ENCODE measurements at regions not wholly inside any gene's neighbourhood (a gene's known extent, or its start where the extent isn't known, plus 50 kb on each side); places are given as distances from the start of the nearest gene placed in this dataset.
A peak's percentile ranks its signal among the peaks of the same experiment; 100 is the strongest.

DNA sequence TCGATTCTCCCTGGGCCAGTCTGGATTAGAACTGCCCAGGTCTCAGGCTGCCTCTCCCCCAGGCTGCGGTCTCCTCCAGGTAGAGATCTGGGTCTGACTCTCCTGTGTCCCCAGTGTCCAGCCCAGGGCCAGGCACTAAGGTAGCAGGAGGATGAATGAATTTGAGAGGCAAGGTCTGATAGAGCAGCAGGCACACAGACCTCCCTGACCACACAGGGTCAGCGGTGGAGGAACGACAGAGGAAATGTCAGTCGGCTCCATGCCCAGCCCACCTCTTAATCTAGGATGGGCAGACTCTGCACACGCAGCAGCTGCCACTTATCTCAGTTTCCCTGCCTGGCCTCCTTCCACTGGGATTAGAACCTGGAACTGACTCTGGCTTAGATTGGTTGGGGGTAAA lies 272.7 kb upstream of the MVB12B start:
- no peak overlapping the region for H2AFZ ChIP-seq (ENCODE audit: low read depth, low read length)
- H2BK120ac ChIP-seq (ENCODE audit: low read depth, low read length), result no peak overlapping the region
- no peak overlapping the region for H3K4me3 ChIP-seq (ENCODE audit: insufficient read depth in 1 of 2, low read depth in 1 of 2, low read length in 2 of 2)
- no peak overlapping the region for H3K18ac ChIP-seq (ENCODE audit: low read depth in 1 of 2, low read length in 2 of 2)
- H2BK12ac ChIP-seq (ENCODE audit: low read length in 2 of 2), result no peak overlapping the region
- H4K8ac ChIP-seq (ENCODE audit: low read length), result no peak overlapping the region
- WGBS, result 78% methylated on average over 4 of the region's 6 CpGs
- peaks cover 37 to 73% of the 10 kb centered on the region in 2 experiments for H3K27me3 ChIP-seq (ENCODE audit: control insufficient read depth in 1 of 2, insufficient read depth in 1 of 2, low read length in 2 of 2)
- no peak overlapping the region for H2BK15ac ChIP-seq (ENCODE audit: low read depth, poor library complexity, severe bottlenecking)
- no peak overlapping the region for H3K4ac ChIP-seq (ENCODE audit: low read depth in 1 of 2, low read length in 2 of 2)
- no peak overlapping the region for H3K27ac ChIP-seq (ENCODE audit: low read length, poor library complexity, severe bottlenecking)
- no peak overlapping the region for H2AK5ac ChIP-seq (ENCODE audit: low read length, severe bottlenecking)
- H4K91ac ChIP-seq (ENCODE audit: low read length), result no peak overlapping the region
- H3K23ac ChIP-seq (ENCODE audit: low read length in 2 of 2), result no peak overlapping the region
- H3K4me2 ChIP-seq (ENCODE audit: low read length, poor library complexity, severe bottlenecking), result no peak overlapping the region
- H2BK5ac ChIP-seq (ENCODE audit: low read depth, low read length, poor library complexity, severe bottlenecking), result no peak overlapping the region
- no peaks in the 10 kb centered on the region for H3K79me1 ChIP-seq (replicated peaks; ENCODE audit: low read length, poor library complexity, severe bottlenecking)
- H3K14ac ChIP-seq (ENCODE audit: low read length in 2 of 2), result no peak overlapping the region
- peaks cover 3% of the 10 kb centered on the region for H3K4me1 ChIP-seq (ENCODE audit: control insufficient read depth, insufficient read depth, low read depth, low read length)
- H3K36me3 ChIP-seq (ENCODE audit: control insufficient read depth in 1 of 2, insufficient read depth in 2 of 2, low read depth in 1 of 2, low read length in 2 of 2), result no peaks in the 10 kb centered on the region
- H3K9me3 ChIP-seq (ENCODE audit: control insufficient read depth, low read length), result no peaks in the 10 kb centered on the region
- DNase-seq, result no peak
- no peak overlapping the region for H3K9ac ChIP-seq (ENCODE audit: low read length)

DNA sequence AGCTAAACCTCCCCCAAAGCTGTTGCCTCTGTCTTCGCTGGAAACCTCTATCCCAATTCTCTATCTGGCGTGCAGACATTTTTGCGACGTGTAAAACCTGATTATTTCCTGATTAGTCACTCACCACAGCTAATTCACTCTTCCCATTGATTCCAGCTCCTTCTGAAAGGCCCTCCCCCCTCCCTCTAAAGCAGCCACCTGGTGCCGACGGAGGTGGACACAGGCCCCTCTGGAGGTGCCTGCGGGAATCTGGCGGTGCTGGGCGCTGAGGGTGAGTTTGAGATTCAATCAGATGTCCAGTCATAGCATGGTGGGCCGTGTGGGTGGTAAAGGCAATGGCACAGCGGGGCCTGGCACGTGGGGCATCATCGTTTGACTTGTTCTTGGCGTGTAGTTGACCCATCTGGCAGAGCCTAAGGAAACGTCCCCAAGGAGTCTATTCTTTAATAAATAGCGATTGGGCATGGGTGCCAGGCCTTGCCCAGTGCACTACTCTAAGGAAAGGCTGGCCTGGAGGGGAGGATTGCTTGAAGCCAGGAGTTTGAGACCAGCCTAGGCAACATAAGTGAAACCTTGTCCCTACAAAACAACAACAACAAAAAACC lies 271.1 kb upstream of the MVB12B start:
- Histone ChIP-seq H3K9me3 (ENCODE audit: control insufficient read depth, low read length) (no peaks in the 10 kb centered on the region), H4K8ac (ENCODE audit: low read length) (no peak overlapping the region), H4K91ac (ENCODE audit: low read length) (no peak overlapping the region), H3K14ac (ENCODE audit: low read length in 2 of 2) (peak overlapping the region in 1 of 2 experiments; percentile 14), H3K4me2 (ENCODE audit: low read length, poor library complexity, severe bottlenecking) (no peak overlapping the region), H3K27me3 (ENCODE audit: control insufficient read depth in 1 of 2, insufficient read depth in 1 of 2, low read length in 2 of 2) (peaks cover 37 to 73% of the 10 kb centered on the region in 2 experiments), H2BK120ac (ENCODE audit: low read depth, low read length) (no peak overlapping the region), H2BK5ac (ENCODE audit: low read depth, low read length, poor library complexity, severe bottlenecking) (no peak overlapping the region), H3K36me3 (ENCODE audit: control insufficient read depth in 1 of 2, insufficient read depth in 2 of 2, low read depth in 1 of 2, low read length in 2 of 2) (no peaks in the 10 kb centered on the region), H3K9ac (ENCODE audit: low read length) (no peak overlapping the region), H3K4ac (ENCODE audit: low read depth in 1 of 2, low read length in 2 of 2) (no peak overlapping the region), H3K27ac (ENCODE audit: low read length, poor library complexity, severe bottlenecking) (no peak overlapping the region), H3K4me3 (ENCODE audit: insufficient read depth in 1 of 2, low read depth in 1 of 2, low read length in 2 of 2) (no peak overlapping the region), H2AFZ (ENCODE audit: low read depth, low read length) (no peak overlapping the region), H3K79me1 (replicated peaks; ENCODE audit: low read length, poor library complexity, severe bottlenecking) (no peaks in the 10 kb centered on the region), H3K18ac (ENCODE audit: low read depth in 1 of 2, low read length in 2 of 2) (no peak overlapping the region), H3K4me1 (ENCODE audit: control insufficient read depth, insufficient read depth, low read depth, low read length) (peaks cover 3% of the 10 kb centered on the region), H2AK5ac (ENCODE audit: low read length, severe bottlenecking) (no peak overlapping the region), H3K23ac (ENCODE audit: low read length in 2 of 2) (no peak overlapping the region), H2BK15ac (ENCODE audit: low read depth, poor library complexity, severe bottlenecking) (no peak overlapping the region), H2BK12ac (ENCODE audit: low read length in 2 of 2) (no peak overlapping the region)
- WGBS, result 71% methylated on average over 15 of the region's 16 CpGs
- peak; percentile 26 for DNase-seq

DNA sequence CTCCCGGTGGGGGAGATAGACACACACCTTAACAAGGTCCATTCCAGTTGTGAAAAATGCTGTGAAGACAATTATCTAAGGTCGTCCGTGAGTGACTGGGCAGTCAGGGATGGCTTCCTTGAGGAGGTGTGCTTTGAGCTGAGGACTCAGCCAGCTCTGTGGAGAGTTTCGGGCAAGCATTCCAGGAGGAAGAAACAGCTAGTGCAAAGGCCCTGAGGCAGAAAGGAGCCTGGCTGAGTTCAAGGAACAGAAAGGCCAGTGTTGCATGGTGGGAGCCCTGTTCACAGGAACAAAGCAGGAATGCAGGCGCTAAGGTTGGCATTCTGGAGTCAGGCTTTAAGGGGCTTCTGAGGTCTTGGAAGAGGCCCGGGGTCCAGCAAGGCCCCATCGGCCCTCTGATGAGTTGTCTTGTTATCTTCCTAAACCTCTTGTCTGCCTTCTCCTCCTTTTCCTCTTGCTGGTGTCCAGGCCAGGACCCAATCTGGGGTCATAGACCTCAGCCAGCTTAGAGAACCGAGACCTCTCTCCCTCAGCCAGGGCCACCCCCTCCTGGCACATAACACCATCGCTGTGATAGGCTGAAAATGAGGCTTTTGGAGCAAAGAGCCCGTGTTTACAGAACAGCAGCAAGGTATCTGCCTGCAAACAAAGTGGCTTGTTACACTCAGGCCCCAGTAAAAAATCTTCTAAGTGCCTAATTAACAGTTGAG lies 270.2 kb upstream of the MVB12B start:
- no peak overlapping the region for H4K91ac ChIP-seq (ENCODE audit: low read length)
- H3K4me2 ChIP-seq (ENCODE audit: low read length, poor library complexity, severe bottlenecking), result no peak overlapping the region
- H3K14ac ChIP-seq (ENCODE audit: low read length in 2 of 2), result no peak overlapping the region
- no peaks in the 10 kb centered on the region for H3K36me3 ChIP-seq (ENCODE audit: control insufficient read depth in 1 of 2, insufficient read depth in 2 of 2, low read depth in 1 of 2, low read length in 2 of 2)
- no peak overlapping the region for H3K9ac ChIP-seq (ENCODE audit: low read length)
- H4K8ac ChIP-seq (ENCODE audit: low read length), result no peak overlapping the region
- H2BK120ac ChIP-seq (ENCODE audit: low read depth, low read length), result no peak overlapping the region
- H3K4me1 ChIP-seq (ENCODE audit: control insufficient read depth, insufficient read depth, low read depth, low read length), result peaks cover 5% of the 10 kb centered on the region
- no peaks in the 10 kb centered on the region for H3K9me3 ChIP-seq (ENCODE audit: control insufficient read depth, low read length)
- H2BK5ac ChIP-seq (ENCODE audit: low read depth, low read length, poor library complexity, severe bottlenecking), result no peak overlapping the region
- peaks cover 41 to 69% of the 10 kb centered on the region in 2 experiments for H3K27me3 ChIP-seq (ENCODE audit: control insufficient read depth in 1 of 2, insufficient read depth in 1 of 2, low read length in 2 of 2)
- 85% methylated on average over 10 of the region's 10 CpGs for WGBS
- H3K79me1 ChIP-seq (replicated peaks; ENCODE audit: low read length, poor library complexity, severe bottlenecking), result no peaks in the 10 kb centered on the region
- H3K4me3 ChIP-seq (ENCODE audit: insufficient read depth in 1 of 2, low read depth in 1 of 2, low read length in 2 of 2), result no peak overlapping the region
- H2BK12ac ChIP-seq (ENCODE audit: low read length in 2 of 2), result no peak overlapping the region
- no peak overlapping the region for H3K27ac ChIP-seq (ENCODE audit: low read length, poor library complexity, severe bottlenecking)
- DNase-seq, result no peak
- H3K23ac ChIP-seq (ENCODE audit: low read length in 2 of 2), result no peak overlapping the region
- H3K18ac ChIP-seq (ENCODE audit: low read depth in 1 of 2, low read length in 2 of 2), result no peak overlapping the region
- H2AFZ ChIP-seq (ENCODE audit: low read depth, low read length), result no peak overlapping the region
- no peak overlapping the region for H2BK15ac ChIP-seq (ENCODE audit: low read depth, poor library complexity, severe bottlenecking)
- no peak overlapping the region for H3K4ac ChIP-seq (ENCODE audit: low read depth in 1 of 2, low read length in 2 of 2)
- H2AK5ac ChIP-seq (ENCODE audit: low read length, severe bottlenecking), result no peak overlapping the region

DNA sequence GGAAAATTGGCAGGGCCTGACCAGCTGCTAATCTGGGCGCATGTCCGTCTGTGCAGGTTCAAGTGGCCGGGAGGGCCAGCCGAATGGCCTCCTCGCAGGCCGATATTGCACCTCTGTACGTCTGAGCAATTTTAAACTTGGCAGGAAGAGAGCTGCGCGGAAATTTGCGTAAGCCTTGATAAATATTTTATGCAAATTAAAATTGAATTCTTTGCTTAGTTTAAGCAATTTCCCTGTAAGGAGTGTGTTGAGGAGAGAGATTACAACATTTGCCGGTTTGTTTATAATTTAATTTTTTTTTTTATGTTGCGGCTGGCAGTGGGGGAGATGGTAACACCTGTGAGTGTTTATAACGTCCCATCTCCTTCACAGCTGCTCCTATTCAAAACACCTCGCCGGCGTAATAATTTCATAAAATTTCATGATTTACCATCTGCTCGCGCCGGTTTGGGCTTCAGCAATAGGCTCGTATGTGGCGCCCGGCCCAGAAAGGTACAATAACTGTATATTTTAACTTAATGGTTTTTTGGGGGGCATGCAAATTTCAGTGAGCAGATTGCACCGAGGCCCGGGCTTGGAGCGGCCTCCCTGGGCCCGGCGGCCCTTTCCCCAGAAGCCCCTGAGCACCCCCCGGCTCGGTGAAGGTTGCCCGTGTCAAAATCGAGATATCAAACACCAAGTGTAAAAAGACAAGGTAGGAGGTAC lies 269.4 kb upstream of the MVB12B start:
- H2BK120ac ChIP-seq (ENCODE audit: low read depth, low read length), result no peak overlapping the region
- H3K79me1 ChIP-seq (replicated peaks; ENCODE audit: low read length, poor library complexity, severe bottlenecking), result no peaks in the 10 kb centered on the region
- 89% methylated on average over 29 of the region's 31 CpGs for whole genome bisulfite sequencing
- no peak for DNase-seq
- H2AFZ ChIP-seq (ENCODE audit: low read depth, low read length), result no peak overlapping the region
- H3K9ac ChIP-seq (ENCODE audit: low read length), result no peak overlapping the region
- no peak overlapping the region for H3K4ac ChIP-seq (ENCODE audit: low read depth in 1 of 2, low read length in 2 of 2)
- no peaks in the 10 kb centered on the region for H3K9me3 ChIP-seq (ENCODE audit: control insufficient read depth, low read length)
- no peaks in the 10 kb centered on the region for H3K36me3 ChIP-seq (ENCODE audit: control insufficient read depth in 1 of 2, insufficient read depth in 2 of 2, low read depth in 1 of 2, low read length in 2 of 2)
- H3K18ac ChIP-seq (ENCODE audit: low read depth in 1 of 2, low read length in 2 of 2), result no peak overlapping the region
- no peak overlapping the region for H2BK15ac ChIP-seq (ENCODE audit: low read depth, poor library complexity, severe bottlenecking)
- no peak overlapping the region for H4K91ac ChIP-seq (ENCODE audit: low read length)
- no peak overlapping the region for H4K8ac ChIP-seq (ENCODE audit: low read length)
- H3K23ac ChIP-seq (ENCODE audit: low read length in 2 of 2), result no peak overlapping the region
- no peak overlapping the region for H3K4me3 ChIP-seq (ENCODE audit: insufficient read depth in 1 of 2, low read depth in 1 of 2, low read length in 2 of 2)
- H2BK12ac ChIP-seq (ENCODE audit: low read length in 2 of 2), result no peak overlapping the region
- no peak overlapping the region for H3K4me2 ChIP-seq (ENCODE audit: low read length, poor library complexity, severe bottlenecking)
- H3K4me1 ChIP-seq (ENCODE audit: control insufficient read depth, insufficient read depth, low read depth, low read length), result peaks cover 5% of the 10 kb centered on the region
- H3K27me3 ChIP-seq (ENCODE audit: control insufficient read depth in 1 of 2, insufficient read depth in 1 of 2, low read length in 2 of 2), result peaks cover 38 to 61% of the 10 kb centered on the region in 2 experiments
- no peak overlapping the region for H2AK5ac ChIP-seq (ENCODE audit: low read length, severe bottlenecking)
- no peak overlapping the region for H2BK5ac ChIP-seq (ENCODE audit: low read depth, low read length, poor library complexity, severe bottlenecking)
- no peak overlapping the region for H3K14ac ChIP-seq (ENCODE audit: low read length in 2 of 2)
- no peak overlapping the region for H3K27ac ChIP-seq (ENCODE audit: low read length, poor library complexity, severe bottlenecking)

Measured in mesenchymal stem cell (in vitro differentiated cells and primary cell).